ENCODE measurements at regions not wholly inside any gene's neighbourhood (a gene's known extent, or its start where the extent isn't known, plus 50 kb on each side); places are given as distances from the start of the nearest gene placed in this dataset.

DNA sequence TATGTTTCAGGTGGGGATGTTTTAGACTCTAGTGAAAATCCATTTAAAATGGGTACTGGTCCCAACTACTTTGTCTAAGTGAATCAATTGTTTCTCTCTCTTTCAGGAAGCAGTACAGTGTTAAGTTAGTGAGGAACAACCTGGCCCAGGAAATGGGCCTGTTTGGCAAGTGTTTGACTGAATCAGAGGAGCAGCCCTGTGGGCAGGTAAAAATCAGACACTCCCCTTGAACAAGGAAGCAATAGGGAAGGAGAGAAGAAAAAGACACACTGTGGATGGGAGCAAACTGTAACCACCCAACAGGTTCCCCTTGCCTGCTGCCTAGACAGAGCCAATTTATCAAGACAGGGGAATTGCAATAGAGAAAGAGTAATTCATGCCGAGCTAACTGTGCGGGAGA, 245.7 kb downstream of the C11orf87 start:
- Histone ChIP-seq H3K4me3 (ENCODE audit: insufficient read depth in 1 of 2, low read depth in 1 of 2, low read length in 2 of 2) (no peak overlapping the region), H2BK120ac (ENCODE audit: low read depth, low read length) (no peak overlapping the region), H4K91ac (ENCODE audit: low read length) (no peak overlapping the region), H2AFZ (ENCODE audit: low read depth, low read length) (no peak overlapping the region), H3K23ac (ENCODE audit: low read length in 2 of 2) (no peak overlapping the region), H3K9ac (ENCODE audit: low read length) (no peak overlapping the region), H3K4ac (ENCODE audit: low read depth in 1 of 2, low read length in 2 of 2) (no peak overlapping the region), H2AK5ac (ENCODE audit: low read length, severe bottlenecking) (no peak overlapping the region), H3K4me1 (ENCODE audit: control insufficient read depth, insufficient read depth, low read depth, low read length) (no peaks in the 10 kb centered on the region), H3K36me3 (ENCODE audit: control insufficient read depth in 1 of 2, insufficient read depth in 2 of 2, low read depth in 1 of 2, low read length in 2 of 2) (no peaks in the 10 kb centered on the region), H2BK15ac (ENCODE audit: low read depth, poor library complexity, severe bottlenecking) (no peak overlapping the region), H3K4me2 (ENCODE audit: low read length, poor library complexity, severe bottlenecking) (no peak overlapping the region), H3K79me1 (replicated peaks; ENCODE audit: low read length, poor library complexity, severe bottlenecking) (no peaks in the 10 kb centered on the region), H3K14ac (ENCODE audit: low read length in 2 of 2) (no peak overlapping the region), H3K18ac (ENCODE audit: low read depth in 1 of 2, low read length in 2 of 2) (no peak overlapping the region), H3K27ac (ENCODE audit: low read length, poor library complexity, severe bottlenecking) (no peak overlapping the region), H3K9me3 (ENCODE audit: control insufficient read depth, low read length) (peaks cover 8% of the 10 kb centered on the region), H4K8ac (ENCODE audit: low read length) (no peak overlapping the region), H2BK5ac (ENCODE audit: low read depth, low read length, poor library complexity, severe bottlenecking) (no peak overlapping the region), H3K27me3 (ENCODE audit: control insufficient read depth in 1 of 2, insufficient read depth in 1 of 2, low read length in 2 of 2) (no peaks in the 10 kb centered on the region), H2BK12ac (ENCODE audit: low read length in 2 of 2) (no peak overlapping the region)
- no peak for DNase-seq
- WGBS = over 99% methylated on average over 2 of the region's 2 CpGs

DNA sequence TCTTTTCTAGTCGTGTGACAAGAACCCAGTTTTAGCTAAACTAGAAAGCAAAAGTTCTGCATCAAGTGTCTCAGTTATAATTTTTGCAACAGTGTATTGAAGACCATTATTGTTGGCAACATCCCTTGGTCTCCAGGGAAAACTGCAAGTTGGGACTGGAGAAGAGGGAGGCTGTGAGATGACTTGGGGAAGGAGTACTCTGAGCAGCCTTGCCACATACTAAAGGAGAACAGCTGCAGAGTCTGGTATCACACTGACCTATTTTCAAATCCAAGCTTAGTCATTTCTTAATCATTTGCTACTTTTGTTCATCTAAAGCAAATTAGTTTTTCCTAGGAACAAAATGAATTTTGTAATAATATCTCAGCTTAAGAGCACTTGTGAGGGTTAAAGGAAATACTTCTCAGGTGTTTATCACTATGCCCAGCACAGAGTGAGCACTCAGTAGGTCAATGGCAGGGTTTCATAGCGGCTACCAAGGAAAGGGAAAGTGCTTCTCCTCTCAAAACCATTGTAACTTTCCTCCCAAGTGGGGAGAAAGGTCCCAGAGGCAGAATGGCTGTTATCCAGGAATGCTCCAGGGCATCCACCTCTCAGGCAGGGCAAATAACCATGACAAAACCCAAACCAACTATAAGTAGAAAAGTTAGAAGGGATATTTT, 247.1 kb downstream of the C11orf87 start:
- Histone ChIP-seq H3K79me1 (replicated peaks; ENCODE audit: low read length, poor library complexity, severe bottlenecking) (no peaks in the 10 kb centered on the region), H3K4me3 (ENCODE audit: insufficient read depth in 1 of 2, low read depth in 1 of 2, low read length in 2 of 2) (no peak overlapping the region), H2BK12ac (ENCODE audit: low read length in 2 of 2) (no peak overlapping the region), H3K36me3 (ENCODE audit: control insufficient read depth in 1 of 2, insufficient read depth in 2 of 2, low read depth in 1 of 2, low read length in 2 of 2) (no peaks in the 10 kb centered on the region), H3K27me3 (ENCODE audit: control insufficient read depth in 1 of 2, insufficient read depth in 1 of 2, low read length in 2 of 2) (no peaks in the 10 kb centered on the region), H3K4me2 (ENCODE audit: low read length, poor library complexity, severe bottlenecking) (no peak overlapping the region), H3K18ac (ENCODE audit: low read depth in 1 of 2, low read length in 2 of 2) (no peak overlapping the region), H3K14ac (ENCODE audit: low read length in 2 of 2) (no peak overlapping the region), H4K8ac (ENCODE audit: low read length) (no peak overlapping the region), H2AFZ (ENCODE audit: low read depth, low read length) (no peak overlapping the region), H3K4me1 (ENCODE audit: control insufficient read depth, insufficient read depth, low read depth, low read length) (no peaks in the 10 kb centered on the region), H2BK15ac (ENCODE audit: low read depth, poor library complexity, severe bottlenecking) (no peak overlapping the region), H3K9me3 (ENCODE audit: control insufficient read depth, low read length) (peaks cover 8% of the 10 kb centered on the region), H3K9ac (ENCODE audit: low read length) (no peak overlapping the region), H4K91ac (ENCODE audit: low read length) (no peak overlapping the region), H3K4ac (ENCODE audit: low read depth in 1 of 2, low read length in 2 of 2) (no peak overlapping the region), H2BK5ac (ENCODE audit: low read depth, low read length, poor library complexity, severe bottlenecking) (no peak overlapping the region), H2BK120ac (ENCODE audit: low read depth, low read length) (no peak overlapping the region), H2AK5ac (ENCODE audit: low read length, severe bottlenecking) (no peak overlapping the region), H3K27ac (ENCODE audit: low read length, poor library complexity, severe bottlenecking) (no peak overlapping the region), H3K23ac (ENCODE audit: low read length in 2 of 2) (no peak overlapping the region)
- WGBS = 38% methylated on average over 1 of the region's 2 CpGs
- no peak for DNase-seq

GRCh38 chr11:109677231-109677630, 255.2 kb downstream of the C11orf87 start:
- Histone ChIP-seq H4K8ac (ENCODE audit: low read length) (no peak overlapping the region), H3K14ac (ENCODE audit: low read length in 2 of 2) (no peak overlapping the region), H2BK5ac (ENCODE audit: low read depth, low read length, poor library complexity, severe bottlenecking) (no peak overlapping the region), H2BK120ac (ENCODE audit: low read depth, low read length) (no peak overlapping the region), H2AK5ac (ENCODE audit: low read length, severe bottlenecking) (no peak overlapping the region), H3K9ac (ENCODE audit: low read length) (no peak overlapping the region), H3K4me1 (ENCODE audit: control insufficient read depth, insufficient read depth, low read depth, low read length) (no peaks in the 10 kb centered on the region), H2BK12ac (ENCODE audit: low read length in 2 of 2) (no peak overlapping the region), H3K9me3 (ENCODE audit: control insufficient read depth, low read length) (no peaks in the 10 kb centered on the region), H2BK15ac (ENCODE audit: low read depth, poor library complexity, severe bottlenecking) (no peak overlapping the region), H3K4me3 (ENCODE audit: insufficient read depth in 1 of 2, low read depth in 1 of 2, low read length in 2 of 2) (no peak overlapping the region), H3K27me3 (ENCODE audit: control insufficient read depth in 1 of 2, insufficient read depth in 1 of 2, low read length in 2 of 2) (no peaks in the 10 kb centered on the region), H3K4me2 (ENCODE audit: low read length, poor library complexity, severe bottlenecking) (no peak overlapping the region), H3K18ac (ENCODE audit: low read depth in 1 of 2, low read length in 2 of 2) (no peak overlapping the region), H4K91ac (ENCODE audit: low read length) (no peak overlapping the region), H3K27ac (ENCODE audit: low read length, poor library complexity, severe bottlenecking) (no peak overlapping the region), H3K79me1 (replicated peaks; ENCODE audit: low read length, poor library complexity, severe bottlenecking) (no peaks in the 10 kb centered on the region), H3K4ac (ENCODE audit: low read depth in 1 of 2, low read length in 2 of 2) (no peak overlapping the region), H3K36me3 (ENCODE audit: control insufficient read depth in 1 of 2, insufficient read depth in 2 of 2, low read depth in 1 of 2, low read length in 2 of 2) (no peaks in the 10 kb centered on the region), H2AFZ (ENCODE audit: low read depth, low read length) (no peak overlapping the region), H3K23ac (ENCODE audit: low read length in 2 of 2) (no peak overlapping the region)
- no peak for DNase-seq

DNA sequence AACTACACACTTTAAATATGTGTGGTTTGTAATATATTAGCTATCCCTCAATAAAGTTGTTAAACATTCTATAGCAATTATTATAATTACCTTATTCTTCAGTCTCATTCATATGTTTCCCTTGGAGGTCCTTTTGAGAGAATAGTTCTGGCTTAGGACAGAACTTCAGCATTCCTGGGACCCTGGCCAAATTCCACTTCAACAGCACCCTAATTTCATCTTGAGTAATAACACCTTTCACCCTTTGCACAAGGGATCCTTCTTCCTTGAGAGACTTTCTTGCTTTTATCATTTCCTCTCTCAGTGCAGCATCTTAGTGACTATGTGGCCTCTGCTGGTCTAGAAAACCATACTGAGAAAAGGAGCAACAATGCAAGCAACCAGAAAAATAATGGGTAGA, 255.9 kb downstream of the C11orf87 start:
- Histone ChIP-seq H3K9ac (ENCODE audit: low read length) (no peak overlapping the region), H2BK120ac (ENCODE audit: low read depth, low read length) (no peak overlapping the region), H2BK5ac (ENCODE audit: low read depth, low read length, poor library complexity, severe bottlenecking) (no peak overlapping the region)

More for the DNA sequence above, 255.9 kb downstream of the C11orf87 start:
- Histone ChIP-seq H3K79me1 (replicated peaks; ENCODE audit: low read length, poor library complexity, severe bottlenecking) (no peaks in the 10 kb centered on the region), H2BK12ac (ENCODE audit: low read length in 2 of 2) (no peak overlapping the region), H3K27ac (ENCODE audit: low read length, poor library complexity, severe bottlenecking) (no peak overlapping the region), H3K4ac (ENCODE audit: low read depth in 1 of 2, low read length in 2 of 2) (no peak overlapping the region), H3K18ac (ENCODE audit: low read depth in 1 of 2, low read length in 2 of 2) (no peak overlapping the region), H4K8ac (ENCODE audit: low read length) (no peak overlapping the region), H2BK15ac (ENCODE audit: low read depth, poor library complexity, severe bottlenecking) (no peak overlapping the region), H3K9me3 (ENCODE audit: control insufficient read depth, low read length) (no peaks in the 10 kb centered on the region), H3K4me1 (ENCODE audit: control insufficient read depth, insufficient read depth, low read depth, low read length) (no peaks in the 10 kb centered on the region), H3K36me3 (ENCODE audit: control insufficient read depth in 1 of 2, insufficient read depth in 2 of 2, low read depth in 1 of 2, low read length in 2 of 2) (no peaks in the 10 kb centered on the region), H3K4me3 (ENCODE audit: insufficient read depth in 1 of 2, low read depth in 1 of 2, low read length in 2 of 2) (no peak overlapping the region), H3K14ac (ENCODE audit: low read length in 2 of 2) (no peak overlapping the region), H4K91ac (ENCODE audit: low read length) (no peak overlapping the region), H2AFZ (ENCODE audit: low read depth, low read length) (no peak overlapping the region), H3K27me3 (ENCODE audit: control insufficient read depth in 1 of 2, insufficient read depth in 1 of 2, low read length in 2 of 2) (no peaks in the 10 kb centered on the region), H2AK5ac (ENCODE audit: low read length, severe bottlenecking) (no peak overlapping the region), H3K23ac (ENCODE audit: low read length in 2 of 2) (no peak overlapping the region), H3K4me2 (ENCODE audit: low read length, poor library complexity, severe bottlenecking) (no peak overlapping the region)
- DNase-seq = no peak

Measured in mesenchymal stem cell (in vitro differentiated cells and primary cell).